Heart right ventricle (tissue), 16 donors: ENCODE measurements at regions not wholly inside any gene's neighbourhood (a gene's known extent, or its start where the extent isn't known, plus 50 kb on each side); places are given as distances from the start of the nearest gene placed in this dataset.

Source experiments
- ATAC-seq, 8 donors: fragments of 200-7000 bp; cut with Tn5 transposase; one replicate each; pipeline ENCODE4 v1.9.1; 2020; ENCODE audit warnings: mild to moderate bottlenecking in 8 of 8, moderate library complexity in 8 of 8, moderate number of reproducible peaks in 1 of 8
- DNase-seq, 2 donors: peaks; one replicate each; pipeline ENCODE4 v3.0.0-alpha.2; 2020
- H3K27ac ChIP-seq, 10 donors: fragments of 200-600 bp; sonication (generic) in 2 of 10; one replicate each; pipeline versions ENCODE4 v1.5.0 to v1.8.0; 2020 to 2022; ENCODE audit warnings: mild to moderate bottlenecking in 3 of 10
- H3K27me3 ChIP-seq, 7 donors: fragments of 200-600 bp; one replicate each; pipeline ENCODE4 v1.8.0; 2021 to 2022; ENCODE audit warnings: mild to moderate bottlenecking in 2 of 7
- H3K36me3 ChIP-seq, 9 donors: fragments of 200-600 bp; sonication (generic) in 1 of 9; one replicate each; pipeline versions ENCODE4 v1.5.0 to v1.8.0; 2020 to 2022; ENCODE audit warnings: mild to moderate bottlenecking in 2 of 9
- H3K4me1 ChIP-seq, 9 donors: fragments of 200-600 bp; sonication (generic) in 1 of 9; one replicate each; pipeline versions ENCODE4 v1.5.0 to v1.8.0; 2020 to 2022; ENCODE audit warnings: mild to moderate bottlenecking in 4 of 9
- H3K4me3 ChIP-seq, 10 donors: fragments of 200-600 bp; sonication (generic) in 2 of 10; one replicate each; pipeline versions ENCODE4 v1.5.0 to v1.8.0; 2020 to 2022; ENCODE audit warnings: mild to moderate bottlenecking in 7 of 10, moderate library complexity in 2 of 10
- H3K9me3 ChIP-seq, 11 donors: fragments of 200-600 bp in 10 of 11; sonication (generic) in 2 of 11; one replicate each; pipeline versions ENCODE4 v1.5.0 to v1.8.0; 2013 to 2022; ENCODE audit warnings: mild to moderate bottlenecking in 2 of 11, control low read depth in 1 of 11, moderate library complexity in 1 of 11
- CTCF ChIP-seq, 9 donors: fragments of 200-600 bp; sonication (generic) in 2 of 9; IDR thresholded peaks; one replicate each; pipeline versions ENCODE4 v1.5.0 to v1.8.0; 2021 to 2022; ENCODE audit warnings: antibody characterized with exemption in 9 of 9, mild to moderate bottlenecking in 5 of 9, moderate library complexity in 1 of 9
- WGBS, 2 donors: extraction: QIAGEN DNeasy Blood & Tissue Kit; methylation state at CpG; one replicate each; pipeline ENCODE4 v1.1.7; 2013; ENCODE audit warnings: inconsistent platforms in 1 of 2; 5-methylcytosine and 5-hydroxymethylcytosine counted together
- intact Hi-C, 10 donors: fragments of 100-400 bp; cut with DNase I; formaldehyde crosslinking; loops; one replicate each; pipeline versions ENCODE4 v1.11.1 to v1.14.2; 2022
- donor health status: Arrhythmogenic right ventricular cardiomyopathy.
- donor health status: ischemic (EF 13 %, LVEDD 7.1; RV severe dilation, severe dysfunction).
- donor health status: healthy with polysubstance abuse.
- donor health status: DM: no; HTN: yes; CAD: no.
- donor health status: DM: no; HTN: no; CAD: no.
- donor health status: ischemic (EF 25% LVEDD 6.9; RV normal size, moderate dysfunction).
- donor health status: ischemic (EF 25% LVEDD 5.7; RV mildly dilated, moderate dysfunction).
- donor health status: healthy.
- donor health status: DM: yes; HTN: yes; CAD: no.
- donor health status: Ischemic cardiomyopathy.
- donor health status: ischemic (EF 35%, LVEDD 5.7; RV mildly dilated, moderate dysfunction).
- donor health status: nonischemic (EF 11% LVEDD 7.7; RV severe dilation, severe dysfunction).
- donor health status: DM: yes; HTN: yes; CAD: no.
- donor health status: PGD.
- donor health status: ischemic (EF 29% LVEDD 5.4; RV normal size, mild dysfunction).
- donor health status: nonischemic (EF 23%, LVEDD 6.1; RV moderate dilation, normal function).

GRCh38 chr3:106789276-106789675 is 588.0 kb upstream of the CCDC54 start:
- Histone ChIP-seq H3K4me1 (no peaks in the 10 kb centered on the region), H3K27ac (no peak overlapping the region), H3K27me3 (no peaks in the 10 kb centered on the region), H3K36me3 (no peaks in the 10 kb centered on the region), H3K4me3 (no peak overlapping the region), H3K9me3 (peaks cover 0 to 6% (median 0%) of the 10 kb centered on the region in 11 donors)
- 62 to 67% methylated on average over 4 of the region's 4 CpGs for WGBS, 2 donors
- intact Hi-C loops, result no loop called here
- TF ChIP-seq CTCF (IDR thresholded peaks at IDR 0.05), result no peak
- DNase-seq, result no peak
- ATAC-seq, result no peak

GRCh38 chr3:106792716-106793115 is 584.5 kb upstream of the CCDC54 start:
- peaks cover 0 to 6% (median 0%) of the 10 kb centered on the region in 11 donors for H3K9me3 ChIP-seq
- WGBS, 2 donors, result 90 to 98% methylated on average over 1 of the region's 1 CpG
- no peaks in the 10 kb centered on the region for H3K4me1 ChIP-seq
- ATAC-seq (no peak), DNase-seq (no peak)
- no peak overlapping the region for H3K4me3 ChIP-seq
- no peaks in the 10 kb centered on the region for H3K36me3 ChIP-seq
- intact Hi-C loops, result no loop called here
- H3K27me3 ChIP-seq, result no peaks in the 10 kb centered on the region
- no peak for TF ChIP-seq CTCF (IDR thresholded peaks at IDR 0.05)
- H3K27ac ChIP-seq, result no peak overlapping the region

- 94 to 96% methylated on average over 3 of the region's 3 CpGs for WGBS, 2 donors
- intact Hi-C loops, result no loop called here
- Histone ChIP-seq H3K36me3 (no peaks in the 10 kb centered on the region), H3K27me3 (no peaks in the 10 kb centered on the region), H3K27ac (no peak overlapping the region), H3K4me3 (no peak overlapping the region), H3K4me1 (no peaks in the 10 kb centered on the region), H3K9me3 (peaks cover 0 to 6% (median 0%) of the 10 kb centered on the region in 11 donors)
- DNase-seq (no peak), ATAC-seq (no peak)
- TF ChIP-seq CTCF (IDR thresholded peaks at IDR 0.05), result no peak
Observed at GRCh38 chr3:106794442-106794841, 582.8 kb upstream of the CCDC54 start.

- intact Hi-C loops, result no loop called here
- TF ChIP-seq CTCF (IDR thresholded peaks at IDR 0.05), result no peak
- no peak for DNase-seq
- no peak overlapping the region for H3K4me3 ChIP-seq
- 94% methylated on average over 1 of the region's 1 CpG for WGBS, 2 donors
- ATAC-seq, result no peak
- H3K36me3 ChIP-seq, result no peaks in the 10 kb centered on the region
- no peak overlapping the region for H3K27ac ChIP-seq
- H3K27me3 ChIP-seq, result no peaks in the 10 kb centered on the region
- peaks cover 0 to 6% (median 0%) of the 10 kb centered on the region in 11 donors for H3K9me3 ChIP-seq
- no peaks in the 10 kb centered on the region for H3K4me1 ChIP-seq
Observed at GRCh38 chr3:106795553-106795952, 581.7 kb upstream of the CCDC54 start.
